ENCODE measurements at regions not wholly inside any gene's neighbourhood (a gene's known extent, or its start where the extent isn't known, plus 50 kb on each side); places are given as distances from the start of the nearest gene placed in this dataset.

GRCh38 chr15:20352241-20353200 lies 189.1 kb downstream of the GOLGA6L6 start:
- Histone ChIP-seq H3K4me3 (no peak overlapping the region), H3K4me1 (no peaks in the 10 kb centered on the region), H3K4me2 (no peak overlapping the region), H3K9me3 (peaks cover 26% of the 10 kb centered on the region), H3K27ac (no peak overlapping the region)
- DNase-seq (ENCODE audit: low read depth in 1 of 2, low spot score in 1 of 2) (no peak), ATAC-seq (no peak), FAIRE-seq (no peak)
- WGBS (ENCODE audit: missing lambda C conversion rate) = 20% methylated on average over 17 of the region's 17 CpGs
- POLR2A ChIA-PET = no interaction called here
- TF ChIP-seq RCOR1 (IDR thresholded peaks at IDR 0.05; ENCODE audit: low read depth, low read length) (no peak), FOSB (CRISPR knock-in tag; IDR thresholded peaks at IDR 0.05) (no peak), HMGXB4 (CRISPR knock-in tag; IDR thresholded peaks at IDR 0.05; ENCODE audit: borderline replicate concordance) (no peak), RNF2 (IDR thresholded peaks at IDR 0.05; ENCODE audit: borderline replicate concordance, low read depth) (no peak), HOXB5 (CRISPR knock-in tag; IDR thresholded peaks at IDR 0.05) (no peak), RFX5 (IDR thresholded peaks at IDR 0.05) (no peak)
- CTCF ChIA-PET = interaction anchor here (0.7 to 6.9 kb wide), 3 partner anchors 18 to 1871 kb away, joined by 3 to 136 read pairs (median 7); no protein-coding TSS in a partner anchor

GRCh38 chr15:20351448-20351971 lies 190.1 kb downstream of the GOLGA6L6 start:
- no peak for TF ChIP-seq PHF8 (IDR thresholded peaks at IDR 0.05; ENCODE audit: borderline replicate concordance, low read depth)
- no peak for TF ChIP-seq ESRRA (IDR thresholded peaks at IDR 0.05; ENCODE audit: borderline replicate concordance, low read length)
- no peak for TF ChIP-seq BHLHE40 (IDR thresholded peaks at IDR 0.05; ENCODE audit: low read depth, low read length)
- ATAC-seq (no peak), DNase-seq (ENCODE audit: low read depth in 1 of 2, low spot score in 1 of 2) (peak in 1 of 2 experiments; percentile 9), FAIRE-seq (no peak)
- no peaks in the 10 kb centered on the region for H3K4me1 ChIP-seq
- CTCF ChIA-PET = interaction anchor here (2.2 kb wide), 1 partner anchor 1872 kb away, joined by 7 read pairs; no protein-coding TSS in a partner anchor
- H3K4me3 ChIP-seq = no peak overlapping the region
- POLR2A ChIA-PET = no interaction called here
- 18% methylated on average over 9 of the region's 9 CpGs for WGBS (ENCODE audit: missing lambda C conversion rate)
- H3K4me2 ChIP-seq = no peak overlapping the region
- H3K27ac ChIP-seq = no peak overlapping the region
- H3K9me3 ChIP-seq = peaks cover 33% of the 10 kb centered on the region

GRCh38 chr15:20349774-20350498 lies 191.7 kb downstream of the GOLGA6L6 start:
- POLR2A ChIA-PET = no interaction called here
- 0 out of 6 replicates have a peak, but pooled peaks of 1 of the 2 experiments have one; percentile 1 for ATAC-seq
- no peak overlapping the region for H3K4me3 ChIP-seq
- TF ChIP-seq KDM5A (IDR thresholded peaks at IDR 0.05) (no peak), REST (IDR thresholded peaks at IDR 0.05) (no peak), MAZ (IDR thresholded peaks at IDR 0.05; ENCODE audit: borderline replicate concordance, low read depth, low read length) (no peak), HOXB5 (CRISPR knock-in tag; IDR thresholded peaks at IDR 0.05) (no peak), RFX5 (IDR thresholded peaks at IDR 0.05) (no peak), NPAS2 (CRISPR knock-in tag; IDR thresholded peaks at IDR 0.05; ENCODE audit: borderline replicate concordance) (no peak)
- no peak overlapping the region for H3K4me2 ChIP-seq
- DNase-seq (ENCODE audit: low read depth in 1 of 2, low spot score in 1 of 2) = peak in 1 of 2 experiments; percentile 9
- no peak for FAIRE-seq
- no peak overlapping the region for H3K27ac ChIP-seq
- H3K4me1 ChIP-seq = no peaks in the 10 kb centered on the region
- CTCF ChIA-PET = interaction anchor here (0.8 to 2.2 kb wide), 3 partner anchors 9 to 1873 kb away, joined by 3 to 7 read pairs (median 5); no protein-coding TSS in a partner anchor
- 22% methylated on average over 13 of the region's 13 CpGs for WGBS (ENCODE audit: missing lambda C conversion rate)
- peaks cover 48% of the 10 kb centered on the region for H3K9me3 ChIP-seq

Data from A549 (cell line).